HepG2 (cell line): ENCODE measurements at regions not wholly inside any gene's neighbourhood (a gene's known extent, or its start where the extent isn't known, plus 50 kb on each side); places are given as distances from the start of the nearest gene placed in this dataset.
A peak's percentile ranks its signal among the peaks of the same experiment; 100 is the strongest.

ENCODE experiments used
- ATAC-seq: fragments of 200-7000 bp; cut with Tn5 transposase; 3 replicates; pipeline ENCODE4 v1.9.1; 2020; ENCODE audit warnings: mild to moderate bottlenecking, moderate library complexity
- BruUV-seq: library from RNA; stranded (reverse); fragments of 400-500 nt; replicated peaks from 2 replicates; lab custom pipeline; 2021; lab: Mats Ljungman, UMichigan
- CTCF ChIA-PET: fragments of 300-600 bp; formaldehyde crosslinking; extraction: SDS; loops from one replicate; lab custom pipeline; 2021; ENCODE audit warnings: low total read pairs, inconsistent platforms, low intra/inter-chr PET ratio; lab: Yijun Ruan, JAX
- POLR2A ChIA-PET: fragments of 350-600 bp; sonication (Branson Sonifier 250); formaldehyde crosslinking; loops from one replicate; lab custom pipeline; 2020; ENCODE audit warnings: antibody characterized with exemption, inconsistent platforms; lab: Yijun Ruan, JAX
- DNase-seq: peaks from one replicate; pipeline ENCODE4 v3.0.0-alpha.2; 2015; ENCODE audit warnings: low spot score
- FAIRE-seq: peaks from 3 replicates; lab custom pipeline; 2011; peaks lifted over from hg19 to GRCh38; lab: Jason Lieb, UNC
- H2AFZ ChIP-seq: one replicate; pipeline ENCODE4 v1.6.1; 2011; ENCODE audit warnings: low read length, inconsistent platforms
- H3K27ac ChIP-seq: fragments of 300-600 bp; 3 replicates; pipeline ENCODE4 v1.8.0; 2011; ENCODE audit warnings: mixed run types, mild to moderate bottlenecking, mixed read lengths, low read length, inconsistent platforms; ENCODE audit not compliant: insufficient read depth; ENCODE audit errors: extremely low read length
- H3K27me3 ChIP-seq, 2 experiments: fragments of 200-600 bp in 1 of 2; 2 replicates in 1 of 2; 3 replicates in 1 of 2; pipeline versions ENCODE4 v1.6.0 to v1.8.0; 2011; ENCODE audit warnings: low read length in 2 of 2, mild to moderate bottlenecking in 2 of 2, moderate library complexity in 2 of 2, inconsistent platforms in 1 of 2; ENCODE audit not compliant: insufficient read depth in 2 of 2, control insufficient read depth in 1 of 2
- H3K36me3 ChIP-seq, 2 experiments: fragments of 200-600 bp in 1 of 2; replicated peaks in 1 of 2; 2 replicates in 1 of 2; 3 replicates in 1 of 2; pipeline versions ENCODE4 v1.5.1 to v1.8.0; 2011; ENCODE audit warnings: low read length in 2 of 2, inconsistent platforms in 1 of 2; ENCODE audit not compliant: insufficient read depth in 2 of 2, control insufficient read depth in 1 of 2
- H3K4me1 ChIP-seq: 2 replicates; pipeline ENCODE4 v1.5.1; 2012; ENCODE audit warnings: low read length, inconsistent platforms; ENCODE audit not compliant: insufficient read depth
- H3K4me2 ChIP-seq: 2 replicates; pipeline ENCODE4 v1.6.0; 2011; ENCODE audit warnings: low read depth, low read length, inconsistent platforms
- H3K4me3 ChIP-seq, 3 experiments: fragments of 200-600 bp in 1 of 3; sonication (generic), shearing (Covaris generic) in 1 of 3; replicated peaks in 1 of 3; 2 replicates each; pipeline ENCODE4 v1.5.1; 2011 to 2016; ENCODE audit warnings: low read length in 3 of 3, inconsistent platforms in 2 of 3, low read depth in 2 of 3, mild to moderate bottlenecking in 2 of 3, control low read depth in 1 of 3, mixed read lengths in 1 of 3; ENCODE audit not compliant: insufficient read depth in 1 of 3
- H3K79me2 ChIP-seq: one replicate; pipeline ENCODE4 v1.6.1; 2011; ENCODE audit warnings: low read length, inconsistent platforms; ENCODE audit not compliant: insufficient read depth
- H3K9ac ChIP-seq: 2 replicates; pipeline ENCODE4 v1.6.0; 2011; ENCODE audit warnings: mild to moderate bottlenecking, low read depth, low read length, inconsistent platforms; ENCODE audit not compliant: insufficient read depth
- H3K9me3 ChIP-seq: 2 replicates; pipeline ENCODE4 v1.5.1; 2012; ENCODE audit warnings: mild to moderate bottlenecking, low read length
- H4K20me1 ChIP-seq: 2 replicates; pipeline ENCODE4 v1.6.0; 2011; ENCODE audit warnings: inconsistent platforms, mild to moderate bottlenecking, low read length, moderate library complexity; ENCODE audit not compliant: insufficient read depth
- CEBPB ChIP-seq: IDR thresholded peaks from 2 replicates; pipeline ENCODE4 v1.6.1; 2011; ENCODE audit warnings: low read depth, low read length, improper control_type of control experiment, borderline replicate concordance
- CREB1 ChIP-seq, 2 experiments: fragments of 450-650 bp in 1 of 2; IDR thresholded peaks; 2 replicates each; pipeline ENCODE4 v1.6.1; 2016 to 2017; ENCODE audit warnings: control low read depth in 1 of 2, mild to moderate bottlenecking in 1 of 2, missing compliant biosample characterization in 1 of 2, missing genetic modification characterization in 1 of 2
- MTF1 ChIP-seq: sonication (generic); formaldehyde crosslinking; IDR thresholded peaks from 2 replicates; pipeline ENCODE4 v1.5.0; 2020; ENCODE audit warnings: missing genetic modification reagents
- ZNF331 ChIP-seq: sonication (generic); formaldehyde crosslinking; IDR thresholded peaks from 2 replicates; pipeline ENCODE4 v1.4.0; 2020; ENCODE audit warnings: missing genetic modification reagents
- ZNF792 ChIP-seq: IDR thresholded peaks from 2 replicates; pipeline ENCODE4 v1.6.1; 2016
- WGBS: methylation state at CpG from one replicate; pipeline ENCODE4 v1.1.6; 2017; ENCODE audit warnings: low lambda C conversion rate; 5-methylcytosine and 5-hydroxymethylcytosine counted together
- in situ Hi-C: cut with HindIII; loops from 2 replicates; pipeline ENCODE4 v1.10.0; 2017; ENCODE audit warnings: low pct_unique_long_range_greater_than_20kb; ENCODE audit not compliant: extremely low pct_ligation_motif_present
- intact Hi-C: fragments of 100-400 bp; cut with micrococcal nuclease; formaldehyde crosslinking; loops from one replicate; pipeline ENCODE4 v1.10.0; 2022; ENCODE audit not compliant: unreplicated experiment
- TF ChIP-seq, protein P1 (sequence below): sonication (generic); formaldehyde crosslinking; IDR thresholded peaks from 2 replicates; pipeline ENCODE4 v1.4.0; 2020; ENCODE audit warnings: missing genetic modification reagents
- TF ChIP-seq, protein P2 (sequence below): sonication (generic); formaldehyde crosslinking; IDR thresholded peaks from 2 replicates; pipeline ENCODE4 v1.5.0; 2020; ENCODE audit warnings: missing genetic modification reagents

DNA sequence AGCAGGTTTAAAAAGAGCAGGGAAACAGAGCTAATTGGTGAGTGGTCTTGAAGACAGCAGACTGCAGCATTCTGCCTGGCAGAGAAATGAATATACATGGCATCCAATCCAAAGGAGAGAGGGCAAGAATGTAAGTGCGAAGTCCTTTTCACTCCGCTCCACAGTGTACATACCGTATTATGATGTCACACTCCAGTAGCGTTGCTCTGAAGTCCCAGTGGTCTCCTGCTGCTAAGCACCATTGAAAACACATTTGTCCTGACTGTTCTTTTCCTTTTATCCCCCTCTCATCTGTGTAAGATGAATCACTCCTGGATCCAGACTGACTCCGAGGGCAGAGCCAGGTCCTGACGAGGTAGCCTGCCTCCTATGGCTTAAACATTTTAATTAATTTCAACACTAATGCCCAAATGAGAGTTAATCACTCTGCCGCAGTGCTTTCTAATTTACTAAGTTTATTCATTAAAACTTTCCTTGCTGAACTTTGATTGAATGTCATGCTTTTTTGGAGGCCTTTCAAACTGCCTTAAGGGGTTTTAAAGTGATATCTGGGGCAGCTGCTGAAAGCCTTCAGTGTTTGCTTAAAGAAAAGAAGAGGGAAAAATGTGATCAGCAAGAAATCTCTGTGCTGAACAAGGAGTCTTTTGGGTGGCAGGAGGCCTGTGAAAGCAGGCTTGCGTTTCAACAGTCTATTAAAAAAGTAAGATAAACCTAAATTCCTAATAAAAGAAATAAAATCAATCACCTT is 227.2 kb downstream of the ATG4C start:
- no peaks in the 10 kb centered on the region for H4K20me1 ChIP-seq
- intact Hi-C loops = no loop called here
- in situ Hi-C loops = loop anchor here (25.0 kb wide), 1 partner anchor 526 kb away; no protein-coding TSS in a partner anchor
- WGBS = 20% methylated on average over 8 of the region's 8 CpGs
- H3K79me2 ChIP-seq = no peaks in the 10 kb centered on the region
- no peaks in the 10 kb centered on the region for H3K9me3 ChIP-seq
- no TSS peak for BruUV-seq
- peak; percentile 69 for ATAC-seq
- H3K4me2 ChIP-seq = no peak overlapping the region
- 0 out of 5 replicates have a peak, but pooled peaks cover 1 to 4% of the 10 kb centered on the region in 2 experiments for H3K27me3 ChIP-seq
- H3K9ac ChIP-seq = no peak overlapping the region
- H3K36me3 ChIP-seq = no peaks in the 10 kb centered on the region
- H3K4me3 ChIP-seq = no peak overlapping the region
- H3K4me1 ChIP-seq = peaks cover 12% of the 10 kb centered on the region
- CTCF ChIA-PET = no interaction called here
- POLR2A ChIA-PET = no interaction called here
- no peak overlapping the region for H2AFZ ChIP-seq
- no peak for FAIRE-seq
- H3K27ac ChIP-seq = no peak overlapping the region
- TF ChIP-seq CREB1 (IDR thresholded peaks at IDR 0.05) (peak; percentile 29; the same call in 1 of the 2 replicates), CREB1 (CRISPR knock-in tag; IDR thresholded peaks at IDR 0.05) (no peak), ZNF331 (CRISPR knock-in tag) (no peak)
- TF ChIP-seq, all 625 proteins: peak for 1
- peak; percentile 24 for DNase-seq

GRCh38 chr1:63012339-63012738 is 228.4 kb downstream of the ATG4C start:
- BruUV-seq = no TSS peak
- peaks cover 13% of the 10 kb centered on the region for H3K4me1 ChIP-seq
- H3K27ac ChIP-seq = no peak overlapping the region
- H3K9me3 ChIP-seq = no peaks in the 10 kb centered on the region
- 3% methylated on average over 6 of the region's 6 CpGs for WGBS
- no peak overlapping the region for H2AFZ ChIP-seq
- H3K9ac ChIP-seq = no peak overlapping the region
- in situ Hi-C loops = loop anchor here (25.0 kb wide), 1 partner anchor 525 kb away; no protein-coding TSS in a partner anchor
- POLR2A ChIA-PET = no interaction called here
- H3K79me2 ChIP-seq = no peaks in the 10 kb centered on the region
- H3K4me2 ChIP-seq = no peak overlapping the region
- ATAC-seq (no peak), DNase-seq (peak; percentile 9), FAIRE-seq (no peak)
- no peaks in the 10 kb centered on the region for H4K20me1 ChIP-seq
- TF ChIP-seq ZNF792 (CRISPR knock-in tag) (no peak), MTF1 (CRISPR knock-in tag) (no peak), CEBPB (peak; percentile 58; the same call in 1 of the 2 replicates)
- TF ChIP-seq, protein P1, sequence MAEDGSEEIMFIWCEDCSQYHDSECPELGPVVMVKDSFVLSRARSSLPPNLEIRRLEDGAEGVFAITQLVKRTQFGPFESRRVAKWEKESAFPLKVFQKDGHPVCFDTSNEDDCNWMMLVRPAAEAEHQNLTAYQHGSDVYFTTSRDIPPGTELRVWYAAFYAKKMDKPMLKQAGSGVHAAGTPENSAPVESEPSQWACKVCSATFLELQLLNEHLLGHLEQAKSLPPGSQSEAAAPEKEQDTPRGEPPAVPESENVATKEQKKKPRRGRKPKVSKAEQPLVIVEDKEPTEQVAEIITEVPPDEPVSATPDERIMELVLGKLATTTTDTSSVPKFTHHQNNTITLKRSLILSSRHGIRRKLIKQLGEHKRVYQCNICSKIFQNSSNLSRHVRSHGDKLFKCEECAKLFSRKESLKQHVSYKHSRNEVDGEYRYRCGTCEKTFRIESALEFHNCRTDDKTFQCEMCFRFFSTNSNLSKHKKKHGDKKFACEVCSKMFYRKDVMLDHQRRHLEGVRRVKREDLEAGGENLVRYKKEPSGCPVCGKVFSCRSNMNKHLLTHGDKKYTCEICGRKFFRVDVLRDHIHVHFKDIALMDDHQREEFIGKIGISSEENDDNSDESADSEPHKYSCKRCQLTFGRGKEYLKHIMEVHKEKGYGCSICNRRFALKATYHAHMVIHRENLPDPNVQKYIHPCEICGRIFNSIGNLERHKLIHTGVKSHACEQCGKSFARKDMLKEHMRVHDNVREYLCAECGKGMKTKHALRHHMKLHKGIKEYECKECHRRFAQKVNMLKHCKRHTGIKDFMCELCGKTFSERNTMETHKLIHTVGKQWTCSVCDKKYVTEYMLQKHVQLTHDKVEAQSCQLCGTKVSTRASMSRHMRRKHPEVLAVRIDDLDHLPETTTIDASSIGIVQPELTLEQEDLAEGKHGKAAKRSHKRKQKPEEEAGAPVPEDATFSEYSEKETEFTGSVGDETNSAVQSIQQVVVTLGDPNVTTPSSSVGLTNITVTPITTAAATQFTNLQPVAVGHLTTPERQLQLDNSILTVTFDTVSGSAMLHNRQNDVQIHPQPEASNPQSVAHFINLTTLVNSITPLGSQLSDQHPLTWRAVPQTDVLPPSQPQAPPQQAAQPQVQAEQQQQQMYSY (CRISPR knock-in tag) = 0 out of 2 replicates have a peak, but pooled peaks have one; percentile 26
- TF ChIP-seq, protein P2, sequence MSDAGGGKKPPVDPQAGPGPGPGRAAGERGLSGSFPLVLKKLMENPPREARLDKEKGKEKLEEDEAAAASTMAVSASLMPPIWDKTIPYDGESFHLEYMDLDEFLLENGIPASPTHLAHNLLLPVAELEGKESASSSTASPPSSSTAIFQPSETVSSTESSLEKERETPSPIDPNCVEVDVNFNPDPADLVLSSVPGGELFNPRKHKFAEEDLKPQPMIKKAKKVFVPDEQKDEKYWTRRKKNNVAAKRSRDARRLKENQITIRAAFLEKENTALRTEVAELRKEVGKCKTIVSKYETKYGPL = peak; percentile 41; the same call in 1 of the 2 replicates
- intact Hi-C loops = no loop called here
- peaks cover under 1 to 4% of the 10 kb centered on the region in 2 experiments; a peak in 1 of 5 replicates for H3K27me3 ChIP-seq
- no peaks in the 10 kb centered on the region for H3K36me3 ChIP-seq
- H3K4me3 ChIP-seq = no peak overlapping the region
- CTCF ChIA-PET = no interaction called here
